Tibial artery (tissue), 4 donors: ENCODE measurements at regions not wholly inside any gene's neighbourhood (a gene's known extent, or its start where the extent isn't known, plus 50 kb on each side); places are given as distances from the start of the nearest gene placed in this dataset.

Source experiments
- DNase-seq, 2 donors: peaks; one replicate each; pipeline ENCODE4 v3.0.0-alpha.2; 2019
- H3K27ac ChIP-seq, 2 donors: fragments of 200-600 bp; sonication (generic) in 1 of 2; 1 replicate in 1 of 2; 2 replicates in 1 of 2; pipeline ENCODE4 v1.5.1; 2018 to 2019; ENCODE audit warnings: mild to moderate bottlenecking in 1 of 2
- H3K27me3 ChIP-seq, 2 donors: fragments of 200-600 bp; sonication (generic) in 1 of 2; one replicate each; pipeline versions ENCODE4 v1.5.1 to v1.6.0; 2016 to 2019
- H3K36me3 ChIP-seq, 3 donors: fragments of 200-600 bp; sonication (generic) in 2 of 3; one replicate each; pipeline ENCODE4 v1.5.1; 2016 to 2019; ENCODE audit warnings: mild to moderate bottlenecking in 2 of 3
- H3K4me1 ChIP-seq, 4 donors: fragments of 200-600 bp; sonication (generic) in 2 of 4; 1 replicate in 3 of 4; 2 replicates in 1 of 4; pipeline ENCODE4 v1.5.1; 2016 to 2019
- H3K4me3 ChIP-seq, 2 donors: fragments of 200-600 bp; sonication (generic) in 1 of 2; 1 replicate in 1 of 2; 2 replicates in 1 of 2; pipeline ENCODE4 v1.5.1; 2018 to 2019; ENCODE audit warnings: mild to moderate bottlenecking in 2 of 2
- H3K9me3 ChIP-seq, 3 donors: fragments of 200-600 bp; sonication (generic) in 1 of 3; one replicate each; pipeline ENCODE4 v1.5.1; 2016 to 2019
- CTCF ChIP-seq, 2 experiments: fragments of 200-600 bp in 1 of 2; fragments of 450-650 bp in 1 of 2; IDR thresholded peaks; one replicate each; pipeline ENCODE4 v1.5.1; 2017 to 2019; ENCODE audit warnings: antibody characterized with exemption in 2 of 2, mild to moderate bottlenecking in 1 of 2, moderate library complexity in 1 of 2
- intact Hi-C: fragments of 100-400 bp; cut with DNase I; formaldehyde crosslinking; loops from one replicate; pipeline ENCODE4 v1.15.0; 2023; ENCODE audit warnings: low total_unique reads

GRCh38 chr2:104733226-104733943 lies 120.5 kb upstream of the POU3F3 start:
- intact Hi-C loops, result no loop called here
- no peak for DNase-seq
- Histone ChIP-seq H3K27me3 (no peaks in the 10 kb centered on the region), H3K4me1 (no peaks in the 10 kb centered on the region), H3K27ac (no peak overlapping the region), H3K9me3 (peaks cover 0 to 6% (median 0%) of the 10 kb centered on the region in 3 donors), H3K4me3 (no peak overlapping the region), H3K36me3 (no peaks in the 10 kb centered on the region)
- no peak for TF ChIP-seq CTCF (IDR thresholded peaks at IDR 0.05)

- no peak overlapping the region for H3K4me3 ChIP-seq
- H3K9me3 ChIP-seq, result peaks cover 0 to 6% (median 0%) of the 10 kb centered on the region in 3 donors
- DNase-seq, result no peak
- H3K27me3 ChIP-seq, result no peaks in the 10 kb centered on the region
- no peak for TF ChIP-seq CTCF (IDR thresholded peaks at IDR 0.05)
- H3K4me1 ChIP-seq, result no peaks in the 10 kb centered on the region
- intact Hi-C loops, result no loop called here
- H3K36me3 ChIP-seq, result no peaks in the 10 kb centered on the region
- H3K27ac ChIP-seq, result no peak overlapping the region
These were observed 118.9 kb upstream of the POU3F3 start for GRCh38 chr2:104734937-104735586.

GRCh38 chr2:104736026-104736425 lies 117.9 kb upstream of the POU3F3 start:
- no peak overlapping the region for H3K4me3 ChIP-seq
- intact Hi-C loops, result no loop called here

GRCh38 chr2:104741860-104742259 lies 112.1 kb upstream of the POU3F3 start:
- H3K27ac ChIP-seq, result no peak overlapping the region
- intact Hi-C loops, result no loop called here
- H3K27me3 ChIP-seq, result peaks cover 0 to 5% of the 10 kb centered on the region in 2 donors
- H3K9me3 ChIP-seq, result no peaks in the 10 kb centered on the region
- TF ChIP-seq CTCF (IDR thresholded peaks at IDR 0.05), result no peak
- no peaks in the 10 kb centered on the region for H3K36me3 ChIP-seq
- no peak for DNase-seq
- H3K4me3 ChIP-seq, result no peak overlapping the region
- no peaks in the 10 kb centered on the region for H3K4me1 ChIP-seq

More at GRCh38 chr2:104736026-104736425, 117.9 kb upstream of the POU3F3 start:
- DNase-seq, result no peak
- Histone ChIP-seq H3K36me3 (no peaks in the 10 kb centered on the region), H3K27me3 (no peaks in the 10 kb centered on the region), H3K4me1 (no peaks in the 10 kb centered on the region), H3K27ac (no peak overlapping the region), H3K9me3 (peaks cover 0 to 2% (median 0%) of the 10 kb centered on the region in 3 donors)
- no peak for TF ChIP-seq CTCF (IDR thresholded peaks at IDR 0.05)

GRCh38 chr2:104744537-104744936 lies 109.4 kb upstream of the POU3F3 start:
- H3K36me3 ChIP-seq, result no peaks in the 10 kb centered on the region
- no peak for TF ChIP-seq CTCF (IDR thresholded peaks at IDR 0.05)
- H3K4me3 ChIP-seq, result no peak overlapping the region
- no peak for DNase-seq
- H3K9me3 ChIP-seq, result no peaks in the 10 kb centered on the region
- no peak overlapping the region for H3K27ac ChIP-seq
- no peaks in the 10 kb centered on the region for H3K4me1 ChIP-seq
- peaks cover 0 to 5% of the 10 kb centered on the region in 2 donors for H3K27me3 ChIP-seq
- intact Hi-C loops, result no loop called here
